Spleen (tissue), 7 donors: ENCODE measurements at regions not wholly inside any gene's neighbourhood (a gene's known extent, or its start where the extent isn't known, plus 50 kb on each side); places are given as distances from the start of the nearest gene placed in this dataset.

Experiments used
- POLR2A ChIP-seq, 3 donors: fragments of 450-650 bp; IDR thresholded peaks; one replicate each; pipeline ENCODE4 v1.5.1; 2017; ENCODE audit warnings: antibody characterized with exemption in 3 of 3, mild to moderate bottlenecking in 1 of 3
- POLR2AphosphoS5 ChIP-seq, 3 donors: sonication (generic); formaldehyde crosslinking; IDR thresholded peaks; one replicate each; pipeline ENCODE4 v1.5.1; 2017; ENCODE audit warnings: antibody characterized with exemption in 3 of 3
- TF ChIP-seq, protein P1 (sequence below), 11 experiments: fragments of 200-600 bp in 7 of 11; fragments of 450-650 bp in 4 of 11; sonication (generic) in 4 of 11; IDR thresholded peaks in 8 of 11; conservative IDR thresholded peaks in 3 of 11; 1 replicate in 7 of 11; 2 replicates in 4 of 11; pipeline versions ENCODE4 v1.4.0 to v1.8.0; 2016 to 2021; ENCODE audit warnings: antibody characterized with exemption in 11 of 11, inconsistent platforms in 4 of 11, mild to moderate bottlenecking in 1 of 11
- donor health status: DM: no; HTN: no; CAD: no; lungs with moderate emphysema.
- donor health status: DM: no; HTN: no; CAD: no.
- donor health status: DM: no; HTN: no; CAD: no.

DNA sequence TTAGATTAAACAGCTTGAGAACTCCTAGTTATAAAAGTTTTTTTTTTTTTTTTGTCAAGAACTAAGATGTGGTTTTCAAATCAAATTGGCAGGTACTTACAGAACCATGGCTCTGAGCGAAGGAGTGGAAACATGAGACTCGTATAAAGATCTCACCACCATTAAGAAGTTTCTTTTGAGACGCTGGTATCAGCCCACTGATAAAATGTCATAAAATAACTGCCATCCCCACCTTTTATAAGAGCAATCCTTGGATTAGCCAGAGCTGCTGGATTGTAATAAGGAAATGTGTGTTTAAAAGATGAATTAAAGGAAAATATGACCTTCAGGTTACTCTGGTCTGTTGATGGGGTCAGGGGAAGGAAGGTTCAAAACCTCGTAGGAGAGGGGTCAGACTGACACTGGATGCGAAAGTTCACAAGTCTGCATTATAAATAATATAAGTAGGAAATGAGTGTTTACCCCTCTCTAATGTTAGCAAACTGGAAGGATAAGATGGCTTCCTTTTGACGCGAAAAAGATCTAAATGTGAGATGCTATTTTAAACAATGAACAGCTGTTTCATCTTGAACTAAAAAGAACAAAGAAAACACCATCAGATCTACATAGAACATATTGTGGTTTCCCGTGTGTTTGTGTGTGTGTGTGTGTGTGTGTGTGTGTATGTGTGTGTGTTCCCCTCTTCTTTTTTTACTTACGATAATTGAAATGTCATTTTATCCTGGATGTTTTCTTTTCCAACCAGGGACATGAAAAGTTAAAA, 386.8 kb upstream of the JAG1 start:
- TF ChIP-seq, protein P1, sequence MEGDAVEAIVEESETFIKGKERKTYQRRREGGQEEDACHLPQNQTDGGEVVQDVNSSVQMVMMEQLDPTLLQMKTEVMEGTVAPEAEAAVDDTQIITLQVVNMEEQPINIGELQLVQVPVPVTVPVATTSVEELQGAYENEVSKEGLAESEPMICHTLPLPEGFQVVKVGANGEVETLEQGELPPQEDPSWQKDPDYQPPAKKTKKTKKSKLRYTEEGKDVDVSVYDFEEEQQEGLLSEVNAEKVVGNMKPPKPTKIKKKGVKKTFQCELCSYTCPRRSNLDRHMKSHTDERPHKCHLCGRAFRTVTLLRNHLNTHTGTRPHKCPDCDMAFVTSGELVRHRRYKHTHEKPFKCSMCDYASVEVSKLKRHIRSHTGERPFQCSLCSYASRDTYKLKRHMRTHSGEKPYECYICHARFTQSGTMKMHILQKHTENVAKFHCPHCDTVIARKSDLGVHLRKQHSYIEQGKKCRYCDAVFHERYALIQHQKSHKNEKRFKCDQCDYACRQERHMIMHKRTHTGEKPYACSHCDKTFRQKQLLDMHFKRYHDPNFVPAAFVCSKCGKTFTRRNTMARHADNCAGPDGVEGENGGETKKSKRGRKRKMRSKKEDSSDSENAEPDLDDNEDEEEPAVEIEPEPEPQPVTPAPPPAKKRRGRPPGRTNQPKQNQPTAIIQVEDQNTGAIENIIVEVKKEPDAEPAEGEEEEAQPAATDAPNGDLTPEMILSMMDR (IDR thresholded peaks at IDR 0.05 in 8 of 11, conservative IDR thresholded peaks at IDR 0.05 in 3 of 11) = no peak
- TF ChIP-seq POLR2A (IDR thresholded peaks at IDR 0.05) = no peak
- no peak for TF ChIP-seq POLR2AphosphoS5 (IDR thresholded peaks at IDR 0.05)
